Activated CD4-positive, alpha-beta T cell treated with anti-CD3 and anti-CD28 coated beads for 4 hours (primary cell): ENCODE measurements at regions not wholly inside any gene's neighbourhood (a gene's known extent, or its start where the extent isn't known, plus 50 kb on each side); places are given as distances from the start of the nearest gene placed in this dataset.
"Not testable (repeated sequence)": the region's sequence is repeated elsewhere in the genome, so short reads cannot be mapped to it uniquely, and the experiment has no call there.

Experiments
- DNase-seq, 2 donors: peaks; one replicate each; pipeline ENCODE4 v3.0.0-alpha.2; 2020

DNA sequence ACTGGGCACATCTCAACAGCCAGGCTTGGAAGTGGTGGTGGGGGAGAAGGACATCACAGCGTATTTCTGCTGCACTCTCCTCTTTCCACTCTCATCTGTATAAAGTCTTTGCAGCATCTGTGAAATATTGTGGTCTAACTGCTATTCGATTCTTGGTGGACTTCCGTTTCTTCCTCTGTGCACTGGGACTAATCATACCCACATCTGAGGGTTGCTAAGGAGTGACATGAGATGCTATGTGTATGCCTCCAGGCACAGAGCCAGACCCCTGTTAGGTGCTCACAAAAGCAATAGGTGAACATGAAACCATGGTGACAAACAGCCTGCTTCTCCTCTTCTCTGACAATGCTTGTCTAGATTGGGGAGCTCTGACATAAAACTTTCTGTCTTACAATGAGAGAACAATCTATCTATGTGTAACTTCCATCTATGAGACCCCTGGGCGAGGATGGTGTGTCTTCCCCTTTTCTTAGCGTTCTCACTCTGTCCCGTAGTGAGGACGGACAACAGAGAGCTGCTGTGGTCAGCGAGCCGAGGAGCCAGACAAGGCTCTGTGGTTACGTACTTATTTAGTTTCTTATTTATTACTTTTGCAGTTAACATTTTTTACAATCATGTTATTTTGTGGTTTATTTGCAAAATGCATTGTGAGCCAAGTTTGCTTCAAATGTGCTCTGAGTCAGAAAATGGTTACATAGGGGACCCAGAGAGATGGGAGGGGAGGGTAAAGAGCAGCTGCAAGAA, 196.7 kb upstream of the TPRG1 start:
- DNase-seq = no peak

DNA sequence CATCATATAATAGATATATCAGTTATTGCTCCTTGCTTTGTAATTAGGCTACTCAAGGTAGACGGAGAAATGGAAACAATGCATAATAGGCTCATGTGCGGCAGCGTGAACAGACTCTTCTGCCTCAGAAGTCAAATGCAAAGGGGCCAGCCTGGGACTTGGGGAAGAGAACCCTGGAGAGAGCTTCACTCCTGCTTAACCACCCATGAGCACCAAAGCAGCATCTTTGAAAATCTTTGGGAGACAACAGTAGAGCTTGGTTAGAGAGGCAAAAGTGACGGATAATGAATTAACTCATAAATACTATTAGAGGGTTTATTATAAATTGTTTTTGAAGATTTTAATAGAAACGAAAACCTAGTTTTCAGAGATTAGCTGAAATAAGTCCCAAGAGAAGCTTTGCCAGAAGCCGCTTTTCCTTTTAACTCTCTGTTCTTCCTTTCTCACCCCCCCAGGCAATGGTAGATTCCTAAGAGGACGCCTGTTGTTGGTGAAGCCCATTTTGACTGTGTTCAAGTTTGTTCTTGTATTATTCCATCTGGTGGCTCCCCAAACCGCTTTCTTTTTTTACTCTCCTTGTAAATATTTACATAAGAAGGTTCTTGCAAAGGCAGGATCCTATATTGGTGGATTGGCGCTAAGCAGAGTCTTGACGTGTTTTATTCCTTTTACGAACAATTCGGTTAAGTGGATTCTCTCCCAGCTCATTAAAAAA, 196.0 kb upstream of the TPRG1 start:
- no peak for DNase-seq

DNA sequence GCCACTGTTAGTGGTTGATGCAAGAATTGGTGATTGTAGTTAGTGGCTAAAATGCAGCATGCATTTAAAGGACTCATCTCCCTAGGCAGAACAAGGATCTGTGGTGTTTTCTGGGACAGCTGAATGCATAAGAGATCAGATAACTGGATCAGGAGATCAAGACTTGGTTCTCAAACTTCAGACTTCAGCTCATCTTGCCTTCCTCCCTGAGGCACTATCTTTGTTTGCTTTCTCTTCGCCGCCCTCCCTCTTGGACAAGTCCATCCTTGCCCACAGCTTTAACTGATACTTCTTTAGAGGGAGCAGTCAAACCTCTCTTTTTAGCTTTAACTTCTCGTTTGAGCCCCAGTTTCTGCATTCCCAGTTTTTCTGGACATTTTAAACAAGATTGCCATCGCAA, 195.4 kb upstream of the TPRG1 start:
- no peak for DNase-seq

DNA sequence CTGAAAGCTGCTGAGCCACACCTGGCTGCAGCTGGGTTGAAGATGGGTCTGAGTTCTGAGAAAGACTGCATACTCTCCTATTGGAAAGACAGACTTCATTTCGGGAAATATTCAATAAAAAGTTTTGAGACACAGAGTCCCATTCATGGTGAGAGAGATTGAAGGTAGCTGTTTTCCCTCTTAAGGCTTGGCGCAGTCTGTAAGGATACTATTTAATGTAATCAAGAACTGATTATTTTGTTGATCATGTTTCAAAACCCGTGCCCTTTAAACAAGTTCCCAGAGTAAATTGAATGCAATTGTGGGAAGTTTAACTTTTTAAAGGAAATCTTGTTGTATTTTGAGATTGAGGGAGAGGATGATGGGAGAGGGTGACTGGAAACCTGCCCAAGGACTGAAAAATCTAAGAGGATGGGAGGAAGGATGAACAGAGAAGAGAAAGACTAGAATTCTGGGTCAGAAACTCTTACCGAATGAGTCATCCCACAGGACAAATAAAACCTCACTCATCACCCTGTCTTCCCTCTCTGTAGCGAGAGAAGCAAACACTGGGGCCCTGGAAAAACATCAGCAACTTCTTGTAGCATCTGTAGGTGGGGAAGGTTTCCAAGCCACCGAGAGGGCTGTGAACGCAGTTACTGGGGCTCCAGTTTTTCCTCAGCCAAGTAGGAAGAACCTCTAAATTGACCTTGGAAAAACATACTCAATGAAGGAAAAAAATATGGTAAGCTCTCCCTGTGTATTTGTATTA, 193.2 kb upstream of the TPRG1 start:
- no peak for DNase-seq

DNA sequence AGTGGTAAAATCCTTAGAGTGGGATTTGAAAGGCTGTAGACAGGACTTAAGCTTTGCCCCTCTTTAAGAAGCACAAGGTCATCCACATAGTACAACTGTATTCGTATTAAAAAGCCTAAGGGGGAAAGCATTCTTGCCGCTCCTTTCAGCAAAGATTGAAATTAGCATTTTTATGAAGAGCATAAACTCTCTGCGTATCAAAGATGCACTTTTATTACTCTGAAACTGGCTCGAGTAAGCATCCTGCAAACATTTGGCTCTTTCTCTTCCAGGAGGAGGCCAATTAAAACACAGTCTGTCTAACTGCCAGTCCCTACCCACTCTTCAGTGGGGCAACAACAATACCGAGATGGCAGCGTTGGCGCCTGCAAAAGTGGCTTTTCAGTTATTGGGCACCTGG, 192.5 kb upstream of the TPRG1 start:
- DNase-seq = no peak

DNA sequence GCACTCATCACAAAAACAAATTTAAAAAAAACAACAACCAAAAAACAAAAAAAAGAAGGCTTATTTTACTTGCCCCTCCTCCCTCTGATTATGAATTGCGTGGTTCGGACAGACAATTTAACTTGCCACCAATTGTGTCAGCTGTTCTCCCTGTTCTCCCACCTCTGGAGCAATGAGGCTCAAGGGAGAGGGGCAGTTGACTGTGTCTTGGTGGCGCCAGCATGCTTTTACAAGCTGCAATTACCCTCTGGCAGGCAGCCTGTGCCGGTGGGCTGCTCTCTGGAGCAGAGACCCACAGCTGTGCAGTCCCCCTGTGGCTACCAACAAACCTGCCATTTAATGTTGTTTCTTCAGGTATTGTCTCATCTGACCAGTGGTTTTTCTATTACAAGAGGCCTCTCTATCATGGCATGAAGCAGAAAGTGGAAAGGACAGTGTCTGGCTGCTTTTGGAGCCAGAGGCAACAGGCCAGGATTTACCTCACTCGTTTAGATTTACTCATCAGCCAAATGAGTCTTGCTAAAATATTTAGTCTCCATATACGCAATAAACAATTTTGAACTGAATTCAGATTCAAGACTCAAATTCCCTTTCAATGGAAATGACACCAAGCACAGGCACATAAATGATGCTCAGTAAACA, 192.0 kb upstream of the TPRG1 start:
- no peak for DNase-seq

DNA sequence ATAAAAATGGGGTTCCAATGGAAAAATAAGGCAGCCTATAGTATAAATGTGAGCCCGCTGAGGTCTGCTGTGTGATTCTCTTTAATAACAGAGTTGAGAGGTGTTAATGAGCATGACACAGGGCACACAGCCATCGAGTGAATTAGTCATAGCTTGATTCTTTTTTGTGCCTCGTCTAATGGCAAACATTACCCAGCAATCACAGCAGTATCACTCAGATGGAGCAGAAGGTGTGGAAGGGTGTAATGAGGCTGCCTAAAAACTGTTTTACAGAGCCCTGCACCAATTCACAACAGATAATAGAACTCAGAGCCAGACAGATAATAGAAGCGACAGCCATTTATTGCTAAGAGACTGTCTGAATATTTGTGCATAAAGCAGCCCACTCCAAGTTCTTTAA, 178.6 kb upstream of the TPRG1 start:
- no peak for DNase-seq

DNA sequence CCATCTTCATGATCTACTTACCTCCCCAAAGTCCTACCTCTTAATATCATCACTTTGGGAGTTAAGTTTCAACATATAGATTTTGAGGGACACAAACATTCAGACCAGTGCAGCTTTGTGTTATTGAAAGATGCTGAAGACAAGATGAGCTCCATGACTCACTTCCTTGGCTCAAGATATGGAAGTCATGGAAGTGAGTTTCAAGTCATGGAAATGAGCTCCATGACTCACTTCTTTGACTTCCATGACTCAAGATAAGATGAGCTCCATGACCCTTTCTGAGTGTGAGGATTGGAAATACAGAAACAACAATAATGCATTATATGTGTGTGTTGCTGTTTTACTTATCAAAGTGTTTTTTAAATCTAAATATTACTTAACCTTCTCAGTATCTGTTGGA, 170.2 kb upstream of the TPRG1 start:
- DNase-seq = no peak

DNA sequence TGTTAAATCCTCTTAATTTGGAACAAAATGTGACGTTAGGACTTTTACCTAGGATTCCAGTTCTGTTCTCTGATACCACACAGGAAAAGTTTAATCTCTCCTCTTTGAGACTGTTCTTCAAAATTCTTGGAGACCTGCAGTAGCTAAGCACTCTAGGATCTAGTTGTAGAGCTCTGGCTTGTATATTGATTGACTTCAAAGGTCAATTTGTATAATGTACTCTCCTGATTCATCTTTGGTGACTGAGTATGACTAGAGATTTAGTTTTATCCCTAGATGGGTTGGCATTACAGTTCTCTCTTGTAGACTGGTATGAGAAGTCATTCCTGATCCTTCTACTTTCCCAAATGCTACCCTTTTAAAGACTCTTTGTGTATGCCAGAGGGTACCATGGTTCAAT, 168.4 kb upstream of the TPRG1 start:
- no peak for DNase-seq

DNA sequence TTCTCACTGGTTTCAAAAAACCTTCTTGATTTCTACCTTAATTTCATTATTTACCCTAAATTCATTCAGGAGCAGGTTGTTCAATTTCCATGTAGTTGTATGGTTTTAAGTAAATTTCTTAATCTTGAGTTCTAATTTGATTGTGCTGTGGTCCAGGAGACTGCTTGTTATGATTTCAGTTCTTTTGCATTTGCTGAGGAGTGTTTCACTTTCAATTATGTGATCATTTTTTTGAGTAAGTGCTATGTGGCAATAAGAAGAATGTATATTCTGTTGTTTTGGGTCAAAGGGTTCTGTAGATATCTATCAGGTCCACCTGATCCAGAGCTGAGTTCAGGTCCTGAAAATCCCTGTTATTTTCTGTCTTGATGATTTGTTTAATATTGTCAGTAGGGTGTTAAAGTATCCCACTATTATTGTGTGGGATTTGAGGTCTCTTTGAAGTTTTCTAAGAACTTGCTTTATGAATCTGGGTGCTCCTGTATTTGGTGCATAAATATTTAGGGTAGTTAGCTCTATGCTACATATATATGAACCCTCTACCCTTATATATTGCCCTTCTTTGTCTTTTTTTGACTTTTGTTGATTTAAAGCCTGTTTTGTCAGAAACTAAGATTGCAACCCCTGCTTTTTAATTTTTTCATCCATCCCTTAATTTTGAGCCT, 158.4 kb upstream of the TPRG1 start:
- no peak for DNase-seq

DNA sequence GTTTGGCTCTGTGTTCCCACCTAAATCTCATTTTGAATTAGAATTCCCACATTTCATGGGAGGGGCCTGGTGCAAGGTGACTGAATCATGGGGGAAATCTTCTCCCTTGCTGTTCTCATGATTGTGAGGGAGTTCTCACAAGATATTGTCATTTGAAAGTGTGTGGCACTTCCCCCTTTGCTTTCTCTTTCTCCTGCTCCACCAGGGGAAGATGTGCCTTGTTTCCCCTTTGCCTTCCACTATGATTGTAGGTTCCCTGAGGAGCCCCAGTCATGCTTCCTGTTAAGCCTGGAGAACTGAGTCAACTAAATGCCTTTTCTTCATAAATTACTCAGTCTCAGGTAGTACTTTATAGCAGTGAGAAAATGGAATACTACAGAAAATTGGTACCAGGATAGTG, 157.2 kb upstream of the TPRG1 start:
- DNase-seq = no peak

DNA sequence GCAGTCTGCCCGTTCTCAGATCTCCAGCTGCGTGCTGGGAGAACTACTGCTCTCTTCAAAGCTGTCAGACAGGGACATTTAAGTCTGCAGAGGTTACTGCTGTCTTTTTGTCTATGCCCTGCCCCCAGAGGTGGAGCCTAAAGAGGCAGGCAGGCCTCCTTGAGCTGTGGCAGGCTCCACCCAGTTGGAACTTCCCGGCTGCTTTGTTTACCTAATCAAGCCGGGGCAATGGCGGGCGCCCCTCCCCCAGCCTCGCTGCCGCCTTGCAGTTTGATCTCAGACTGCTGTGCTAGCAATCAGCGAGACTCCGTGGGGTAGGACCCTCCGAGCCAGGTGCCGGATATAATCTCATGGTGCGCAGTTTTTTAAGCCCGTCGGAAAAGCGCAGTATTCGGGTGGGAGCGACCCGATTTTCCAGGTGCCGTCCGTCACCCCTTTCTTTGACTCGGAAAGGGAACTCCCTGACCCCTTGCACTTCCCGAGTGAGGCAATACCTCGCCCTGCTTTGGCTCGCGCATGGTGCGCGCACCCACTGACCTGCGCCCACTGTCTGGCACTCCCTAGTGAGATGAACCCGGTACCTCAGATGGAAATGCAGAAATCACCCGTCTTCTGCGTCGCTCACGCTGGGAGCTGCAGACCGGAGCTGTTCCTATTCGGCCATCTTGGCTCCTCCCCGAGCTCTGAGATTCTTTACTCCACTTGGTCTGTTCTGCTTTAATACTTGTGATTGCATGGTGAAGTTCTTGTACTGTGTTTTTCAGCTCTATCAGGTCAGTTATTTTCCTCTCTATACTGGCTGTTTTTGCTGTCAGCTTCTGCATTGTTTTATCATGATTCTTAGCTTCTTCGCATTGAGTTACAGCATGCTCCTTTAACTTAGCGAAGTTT, 148.9 kb upstream of the TPRG1 start:
- not testable (repeated sequence) for DNase-seq

DNA sequence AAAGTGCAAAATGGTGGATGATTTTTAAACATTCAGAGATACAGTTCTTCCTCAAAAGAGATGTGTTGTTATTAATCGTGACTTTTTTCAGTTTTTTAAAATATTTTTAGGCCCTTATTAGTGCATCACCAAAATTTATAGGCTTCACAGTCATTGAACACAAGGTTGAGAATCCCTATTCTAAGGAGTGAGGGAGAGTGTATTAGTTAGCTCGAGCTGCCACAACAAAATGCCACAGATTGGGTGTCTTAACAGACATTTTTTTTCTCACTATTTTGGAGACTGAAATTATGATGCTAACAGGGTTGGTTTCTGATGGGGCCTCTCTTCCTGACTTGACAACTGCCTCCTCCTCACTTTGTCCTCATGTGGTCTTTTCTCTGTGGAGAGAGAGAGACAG, 145.9 kb upstream of the TPRG1 start:
- no peak for DNase-seq

DNA sequence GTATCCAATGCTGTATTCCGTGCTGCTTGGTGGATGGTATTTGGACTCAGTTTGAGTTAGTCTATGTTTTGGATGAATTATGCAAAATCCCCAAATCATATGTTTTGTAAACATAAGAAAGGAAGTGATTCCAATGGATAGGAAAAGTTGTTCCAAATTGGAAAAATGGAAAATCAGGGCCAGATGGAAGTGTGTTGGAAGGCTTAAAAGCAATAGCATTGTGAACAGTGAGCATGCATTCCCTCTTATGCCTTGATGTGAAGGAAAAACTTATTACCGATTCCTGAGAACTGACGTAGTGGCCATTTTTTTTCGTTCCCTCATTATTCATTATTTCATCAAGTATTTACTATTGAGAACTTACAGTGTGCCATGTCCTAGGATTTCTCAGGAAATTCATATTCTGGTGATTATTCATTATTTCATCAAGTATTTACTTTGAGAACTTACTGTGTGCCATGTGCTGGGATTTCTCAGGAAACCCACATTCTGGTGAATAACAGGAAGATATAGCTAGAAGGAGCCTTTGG, 144.1 kb upstream of the TPRG1 start:
- DNase-seq = no peak

DNA sequence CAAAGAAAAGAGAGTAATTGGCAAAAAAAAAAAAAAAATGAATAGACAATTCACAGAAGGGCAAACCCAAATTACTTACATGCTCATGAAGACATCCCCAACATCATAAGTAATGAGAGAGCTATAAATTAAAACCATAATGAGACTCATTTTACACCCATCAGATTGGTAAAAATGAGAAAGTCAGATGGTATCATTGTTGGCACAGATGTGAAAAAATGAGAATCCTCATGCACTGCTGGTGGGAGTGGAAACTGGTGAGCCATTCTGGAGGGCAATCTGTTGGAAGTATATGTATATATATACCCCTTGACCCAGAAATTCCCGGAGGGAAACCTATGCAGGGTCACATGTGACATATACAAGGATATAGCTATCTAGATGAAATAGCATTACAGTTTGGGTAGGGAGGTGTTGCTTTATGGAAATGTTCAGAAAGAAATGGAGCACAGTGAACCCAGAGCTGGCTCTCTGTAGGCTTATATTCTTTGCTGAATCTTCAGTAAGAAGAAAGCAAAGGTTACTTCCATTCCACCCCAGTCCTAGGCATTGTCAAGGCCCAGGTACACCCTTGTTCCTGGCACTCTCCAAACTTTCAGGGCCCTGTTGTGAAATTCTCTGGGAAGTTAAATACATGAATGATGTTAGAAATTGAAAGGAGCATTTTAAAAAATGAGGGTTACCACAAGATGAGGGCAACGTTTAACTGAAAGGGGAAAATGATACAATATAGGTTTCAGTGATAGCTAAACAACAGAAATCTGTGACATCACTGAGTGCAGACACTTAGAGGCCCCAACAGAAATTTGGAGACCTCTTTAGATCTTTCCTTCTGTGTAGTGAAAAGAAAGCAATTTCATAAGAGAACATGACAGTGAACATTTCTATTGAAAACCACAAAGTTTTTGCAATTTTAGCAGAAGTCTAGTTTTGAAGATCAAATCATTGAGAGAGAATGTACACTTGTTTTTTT, 132.7 kb upstream of the TPRG1 start:
- DNase-seq = no peak

DNA sequence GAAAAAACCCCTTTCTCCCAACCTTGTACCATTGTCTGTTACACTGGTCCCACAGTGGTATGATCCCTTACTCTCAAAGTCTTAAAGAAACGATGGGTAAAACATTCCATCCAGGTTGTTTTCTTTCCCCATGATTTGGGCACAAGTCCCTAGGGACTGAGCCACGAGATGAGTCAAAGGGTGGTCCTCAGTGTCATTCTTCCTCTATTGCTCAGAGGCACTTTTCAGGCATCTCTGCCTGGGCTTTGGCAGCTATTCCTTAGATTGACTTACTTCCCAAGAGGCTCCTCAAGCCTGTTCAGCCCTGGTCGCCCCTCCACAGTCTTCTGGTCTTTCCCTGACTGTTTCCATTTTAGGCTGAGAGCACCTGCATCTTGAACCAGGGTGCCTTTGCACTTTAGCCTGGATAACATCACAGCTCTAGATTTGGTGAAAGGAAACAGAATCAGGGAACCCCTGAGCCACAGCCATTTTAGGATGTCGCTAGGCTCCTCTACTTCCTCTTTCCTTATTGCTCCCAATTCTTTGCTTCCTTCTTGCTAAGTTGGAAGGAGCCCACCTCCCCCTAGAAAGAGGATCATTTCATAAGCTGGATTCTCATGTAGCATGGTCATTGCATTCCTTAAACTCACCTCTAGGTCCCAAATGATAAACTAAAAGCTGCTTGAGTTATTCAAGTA, 131.0 kb upstream of the TPRG1 start:
- DNase-seq = no peak

DNA sequence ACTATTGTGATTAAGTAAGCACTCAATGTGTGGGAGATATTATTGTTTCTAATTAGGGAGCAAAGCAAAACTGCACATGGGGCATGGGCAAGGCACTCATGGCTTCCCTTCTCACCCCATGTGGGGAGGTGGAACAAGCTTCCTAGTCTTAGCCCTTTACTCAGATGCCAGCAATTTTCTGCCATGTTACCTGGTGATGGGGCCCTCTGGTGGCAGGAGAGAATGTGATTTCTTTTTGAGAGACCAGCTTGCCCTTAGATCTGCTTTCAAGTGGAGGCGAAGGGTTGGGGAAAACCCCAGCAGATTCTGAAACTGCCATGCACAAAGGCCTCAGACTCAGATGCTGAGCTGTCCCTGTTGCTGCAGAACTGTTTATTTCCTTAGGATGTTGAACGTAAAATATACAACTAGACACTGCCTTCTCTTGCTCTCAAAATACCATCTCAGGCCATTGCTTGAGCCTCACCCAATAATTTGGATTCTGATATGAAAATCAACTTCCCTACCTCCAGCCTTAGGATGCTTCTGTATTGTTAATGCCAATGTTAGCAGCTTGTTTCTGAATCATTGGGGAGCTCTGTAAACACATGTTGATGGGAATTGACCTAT, 130.2 kb upstream of the TPRG1 start:
- DNase-seq = peak; percentile 77 to 79

DNA sequence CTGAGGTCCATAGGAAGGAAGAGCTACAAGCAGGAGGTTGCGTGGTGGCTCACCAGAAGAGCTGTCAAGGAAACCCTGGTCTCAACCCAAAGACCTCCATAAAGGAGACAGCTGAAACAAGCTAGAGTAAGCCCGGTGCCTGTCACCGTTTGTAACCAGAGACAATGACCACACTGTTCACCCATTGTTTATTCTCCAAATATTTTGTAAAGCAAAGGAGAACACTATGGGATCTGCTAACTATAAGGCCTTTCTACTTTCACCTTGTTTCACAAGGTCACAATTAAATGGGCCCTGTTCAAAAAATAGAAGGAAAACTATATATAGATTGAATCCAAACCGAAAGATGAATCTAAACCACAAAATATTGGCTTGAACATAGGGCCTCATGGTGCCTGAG, 128.9 kb upstream of the TPRG1 start:
- DNase-seq = no peak
